ENCODE measurements at regions not wholly inside any gene's neighbourhood (a gene's known extent, or its start where the extent isn't known, plus 50 kb on each side); places are given as distances from the start of the nearest gene placed in this dataset.

- Histone ChIP-seq H3K27me3 (ENCODE audit: control insufficient read depth in 2 of 2, insufficient read depth in 2 of 2, low read length in 2 of 2) (peaks cover 3 to 21% of the 10 kb centered on the region in 2 experiments), H4K20me1 (replicated peaks; ENCODE audit: control insufficient read depth, insufficient read depth, low read length) (no peaks in the 10 kb centered on the region), H3K4me2 (ENCODE audit: insufficient read depth, low read length) (no peak overlapping the region), H3K4me3 (no peak overlapping the region), H3K9ac (ENCODE audit: insufficient read depth in 1 of 2, low read depth in 2 of 2, low read length in 2 of 2) (no peak overlapping the region), H3K9me3 (replicated peaks; ENCODE audit: control insufficient read depth, insufficient read depth, low read depth, low read length) (no peaks in the 10 kb centered on the region), H3K9me1 (ENCODE audit: control insufficient read depth, insufficient read depth, low read length) (no peaks in the 10 kb centered on the region), H3K4me1 (replicated peaks in 1 of 2; ENCODE audit: control insufficient read depth in 2 of 2, insufficient read depth in 2 of 2, low read length in 2 of 2) (no peaks in the 10 kb centered on the region), H3K36me3 (ENCODE audit: control insufficient read depth, insufficient read depth, low read length) (no peaks in the 10 kb centered on the region), H3K79me2 (ENCODE audit: control insufficient read depth, insufficient read depth, low read length) (no peaks in the 10 kb centered on the region), H3K27ac (ENCODE audit: extremely low read depth, low read depth, low read length) (no peak overlapping the region), H2AFZ (ENCODE audit: low read depth, low read length) (no peak overlapping the region)
- BruUV-seq (replicated peaks) = no TSS peak
- WGBS (ENCODE audit: insufficient coverage, low coverage, missing lambda C conversion rate) = 2% methylated on average over 6 of the region's 6 CpGs
- FAIRE-seq (no peak), ATAC-seq (no peak), DNase-seq (ENCODE audit: extremely low read depth in 1 of 4, low spot score in 3 of 4) (no peak)
- no peak for TF ChIP-seq IRF2 (CRISPR knock-in tag; IDR thresholded peaks at IDR 0.05)
- intact Hi-C loops (cut with micrococcal nuclease) (no loop called here), in situ Hi-C loops (cut with MboI) (no loop called here)
- ChIA-PET CTCF (ENCODE audit: low intra/inter-chr PET ratio) (no interaction called here), POLR2A (no interaction called here)
Observed at GRCh38 chr10:44832595-44833390, 78.3 kb upstream of the TMEM72 start.

GRCh38 chr10:44834131-44834530 is 77.0 kb upstream of the TMEM72 start:
- no peaks in the 10 kb centered on the region for H3K9me3 ChIP-seq (replicated peaks; ENCODE audit: control insufficient read depth, insufficient read depth, low read depth, low read length)
- no peak for ATAC-seq

More at GRCh38 chr10:44834131-44834530, 77.0 kb upstream of the TMEM72 start:
- Histone ChIP-seq H3K27me3 (ENCODE audit: control insufficient read depth in 2 of 2, insufficient read depth in 2 of 2, low read length in 2 of 2) (peaks cover 2 to 13% of the 10 kb centered on the region in 2 experiments; a peak in 4 of 5 replicates), H3K4me3 (no peak overlapping the region), H3K79me2 (ENCODE audit: control insufficient read depth, insufficient read depth, low read length) (no peaks in the 10 kb centered on the region), H3K4me2 (ENCODE audit: insufficient read depth, low read length) (no peak overlapping the region), H3K9me1 (ENCODE audit: control insufficient read depth, insufficient read depth, low read length) (no peaks in the 10 kb centered on the region), H3K27ac (ENCODE audit: extremely low read depth, low read depth, low read length) (no peak overlapping the region), H3K4me1 (replicated peaks in 1 of 2; ENCODE audit: control insufficient read depth in 2 of 2, insufficient read depth in 2 of 2, low read length in 2 of 2) (no peaks in the 10 kb centered on the region), H3K36me3 (ENCODE audit: control insufficient read depth, insufficient read depth, low read length) (no peaks in the 10 kb centered on the region), H4K20me1 (replicated peaks; ENCODE audit: control insufficient read depth, insufficient read depth, low read length) (no peaks in the 10 kb centered on the region), H2AFZ (ENCODE audit: low read depth, low read length) (no peak overlapping the region), H3K9ac (ENCODE audit: insufficient read depth in 1 of 2, low read depth in 2 of 2, low read length in 2 of 2) (no peak overlapping the region)
- ChIA-PET CTCF (ENCODE audit: low intra/inter-chr PET ratio) (no interaction called here), POLR2A (no interaction called here)
- no peak for FAIRE-seq
- WGBS (ENCODE audit: insufficient coverage, low coverage, missing lambda C conversion rate) = 0% methylated on average over 4 of the region's 4 CpGs
- BruUV-seq (replicated peaks) = no TSS peak
- no peak for TF ChIP-seq ARID4B (CRISPR knock-in tag; IDR thresholded peaks at IDR 0.05)
- TF ChIP-seq ARID1B (IDR thresholded peaks at IDR 0.05) = no peak
- no peak for TF ChIP-seq MED1 (CRISPR knock-in tag; IDR thresholded peaks at IDR 0.05; ENCODE audit: borderline replicate concordance)
- TF ChIP-seq DNMT1 (IDR thresholded peaks at IDR 0.05) = no peak
- TF ChIP-seq CGGBP1 (CRISPR knock-in tag; IDR thresholded peaks at IDR 0.05) = no peak
- TF ChIP-seq SP1 (CRISPR knock-in tag; IDR thresholded peaks at IDR 0.05) = no peak
- TF ChIP-seq ETV5 (CRISPR knock-in tag; IDR thresholded peaks at IDR 0.05; ENCODE audit: low read depth) = no peak
- TF ChIP-seq ZC3H8 (IDR thresholded peaks at IDR 0.05) = no peak
- TF ChIP-seq ZNF140 (CRISPR knock-in tag; IDR thresholded peaks at IDR 0.05) = no peak
- TF ChIP-seq HLTF (IDR thresholded peaks at IDR 0.05) = no peak
- no peak for DNase-seq (ENCODE audit: extremely low read depth in 1 of 4, low spot score in 3 of 4)
- intact Hi-C loops (cut with micrococcal nuclease) (no loop called here), in situ Hi-C loops (cut with MboI) (no loop called here)

Data from K562 (cell line).